Suprapubic skin (tissue), 3 donors: ENCODE measurements at regions not wholly inside any gene's neighbourhood (a gene's known extent, or its start where the extent isn't known, plus 50 kb on each side); places are given as distances from the start of the nearest gene placed in this dataset.

Experiments used
- POLR2A ChIP-seq, 2 donors: fragments of 450-650 bp; IDR thresholded peaks; one replicate each; pipeline ENCODE4 v1.6.1; 2017; ENCODE audit warnings: antibody characterized with exemption in 2 of 2, mild to moderate bottlenecking in 2 of 2, moderate library complexity in 2 of 2
- TF ChIP-seq, protein P1 (sequence below), 2 donors: fragments of 200-600 bp in 1 of 2; fragments of 450-650 bp in 1 of 2; sonication (generic) in 1 of 2; IDR thresholded peaks; one replicate each; pipeline ENCODE4 v1.5.1; 2016 to 2019; ENCODE audit warnings: antibody characterized with exemption in 2 of 2, mild to moderate bottlenecking in 1 of 2, moderate library complexity in 1 of 2

DNA sequence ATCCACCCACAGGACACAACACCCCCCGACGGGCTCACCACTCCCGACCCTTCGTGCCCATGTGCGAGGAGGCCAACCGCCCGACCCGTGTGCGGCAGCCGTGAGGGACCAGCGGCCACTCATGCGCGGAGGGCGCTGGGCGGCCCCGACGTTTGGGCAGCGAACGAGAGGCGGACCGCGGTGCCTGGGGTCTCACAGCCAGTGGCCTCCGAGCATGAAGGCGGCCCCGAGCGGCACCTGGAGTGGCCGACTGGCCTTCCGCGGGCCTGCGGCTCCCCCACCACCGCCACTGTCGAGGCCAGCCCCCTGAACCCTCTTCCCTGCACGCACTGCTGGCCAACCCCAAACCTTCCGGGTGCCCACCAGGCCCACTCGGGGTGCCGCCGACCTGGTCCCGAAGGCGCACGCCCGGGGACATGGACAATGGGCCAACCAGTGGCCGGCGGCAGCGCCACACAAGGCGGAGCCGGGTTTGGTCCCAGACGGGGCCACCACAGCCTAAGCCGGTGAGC is 4274.9 kb upstream of the OR11H1 start:
- TF ChIP-seq, protein P1, sequence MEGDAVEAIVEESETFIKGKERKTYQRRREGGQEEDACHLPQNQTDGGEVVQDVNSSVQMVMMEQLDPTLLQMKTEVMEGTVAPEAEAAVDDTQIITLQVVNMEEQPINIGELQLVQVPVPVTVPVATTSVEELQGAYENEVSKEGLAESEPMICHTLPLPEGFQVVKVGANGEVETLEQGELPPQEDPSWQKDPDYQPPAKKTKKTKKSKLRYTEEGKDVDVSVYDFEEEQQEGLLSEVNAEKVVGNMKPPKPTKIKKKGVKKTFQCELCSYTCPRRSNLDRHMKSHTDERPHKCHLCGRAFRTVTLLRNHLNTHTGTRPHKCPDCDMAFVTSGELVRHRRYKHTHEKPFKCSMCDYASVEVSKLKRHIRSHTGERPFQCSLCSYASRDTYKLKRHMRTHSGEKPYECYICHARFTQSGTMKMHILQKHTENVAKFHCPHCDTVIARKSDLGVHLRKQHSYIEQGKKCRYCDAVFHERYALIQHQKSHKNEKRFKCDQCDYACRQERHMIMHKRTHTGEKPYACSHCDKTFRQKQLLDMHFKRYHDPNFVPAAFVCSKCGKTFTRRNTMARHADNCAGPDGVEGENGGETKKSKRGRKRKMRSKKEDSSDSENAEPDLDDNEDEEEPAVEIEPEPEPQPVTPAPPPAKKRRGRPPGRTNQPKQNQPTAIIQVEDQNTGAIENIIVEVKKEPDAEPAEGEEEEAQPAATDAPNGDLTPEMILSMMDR (IDR thresholded peaks at IDR 0.05), result no peak
- no peak for TF ChIP-seq POLR2A (IDR thresholded peaks at IDR 0.05)
